RWPE1 (cell line): ENCODE measurements at regions not wholly inside any gene's neighbourhood (a gene's known extent, or its start where the extent isn't known, plus 50 kb on each side); places are given as distances from the start of the nearest gene placed in this dataset.

Experiments used
- CTCF ChIA-PET: fragments of 350-600 bp; sonication (Branson Sonifier 250); formaldehyde crosslinking; extraction: SDS; loops from one replicate; lab custom pipeline; 2021; lab: Yijun Ruan, JAX
- POLR2A ChIA-PET: fragments of 400-600 bp; formaldehyde crosslinking; extraction: SDS; loops from one replicate; lab custom pipeline; 2020; ENCODE audit warnings: antibody characterized with exemption; ENCODE audit not compliant: low non-redundant PET; lab: Yijun Ruan, JAX
- DNase-seq: peaks from one replicate; pipeline ENCODE4 v3.0.0; 2012; ENCODE audit warnings: low spot score
- H3K27ac ChIP-seq: fragments of 450-650 bp; 2 replicates; pipeline ENCODE4 v1.5.1; 2017
- CTCF ChIP-seq: fragments of 450-650 bp; conservative IDR thresholded peaks from 2 replicates; pipeline ENCODE4 v1.5.1; 2017; ENCODE audit warnings: low read depth, mild to moderate bottlenecking

DNA sequence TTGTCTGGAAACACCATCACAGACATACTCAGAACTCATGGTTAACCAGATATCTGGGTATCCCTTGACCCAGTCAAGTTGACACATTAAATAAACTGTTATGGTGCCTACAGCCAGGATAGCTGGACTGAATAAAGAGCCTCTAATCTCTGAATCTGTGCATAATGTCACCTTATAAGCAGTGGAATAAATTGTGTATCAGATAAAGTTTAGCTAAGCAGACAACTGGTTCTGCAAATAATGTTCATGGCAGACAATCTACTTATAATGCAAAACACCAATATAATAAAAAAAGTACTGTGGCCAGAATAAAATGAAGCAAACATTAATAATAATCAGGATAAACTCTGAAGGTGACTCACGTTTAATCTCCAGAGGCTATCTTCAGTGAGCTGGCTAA, 628.5 kb upstream of the FAT3 start:
- no peak overlapping the region for H3K27ac ChIP-seq
- TF ChIP-seq CTCF = no peak
- ChIA-PET CTCF (no interaction called here), POLR2A (no interaction called here)
- DNase-seq = no peak

- no peak for DNase-seq
- ChIA-PET CTCF (no interaction called here), POLR2A (no interaction called here)
- no peak for TF ChIP-seq CTCF
- no peak overlapping the region for H3K27ac ChIP-seq
These were observed 633.6 kb upstream of the FAT3 start for GRCh38 chr11:91591021-91591420.

GRCh38 chr11:91587131-91587530, 637.5 kb upstream of the FAT3 start:
- no peak overlapping the region for H3K27ac ChIP-seq
- POLR2A ChIA-PET = no interaction called here
- TF ChIP-seq CTCF = no peak
- CTCF ChIA-PET = no interaction called here
- DNase-seq = no peak

- no peak overlapping the region for H3K27ac ChIP-seq
- CTCF ChIA-PET = no interaction called here
- POLR2A ChIA-PET = no interaction called here
- no peak for TF ChIP-seq CTCF
- DNase-seq = no peak
These were observed 639.4 kb upstream of the FAT3 start for GRCh38 chr11:91585035-91585801.

DNA sequence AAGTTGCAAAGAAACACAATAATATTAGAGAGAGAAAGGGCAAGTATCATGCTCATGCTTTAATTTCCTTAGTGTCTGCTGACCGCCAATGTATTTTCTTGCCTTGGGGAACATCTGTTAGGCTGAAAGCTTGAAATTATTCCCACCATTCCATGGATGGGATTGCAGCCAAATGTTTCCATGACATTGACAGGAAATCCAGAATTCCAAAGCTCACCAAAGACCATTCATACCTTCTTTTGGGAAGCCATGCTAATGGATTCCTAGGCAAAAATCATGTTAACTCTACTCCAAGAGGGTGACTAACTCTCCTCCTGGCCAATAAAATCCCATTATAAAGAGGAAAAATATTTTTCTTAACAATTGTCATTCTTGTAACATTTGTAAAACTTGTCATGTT, 661.4 kb upstream of the FAT3 start:
- ChIA-PET CTCF (no interaction called here), POLR2A (no interaction called here)
- no peak for DNase-seq
- no peak for TF ChIP-seq CTCF
- no peak overlapping the region for H3K27ac ChIP-seq

DNA sequence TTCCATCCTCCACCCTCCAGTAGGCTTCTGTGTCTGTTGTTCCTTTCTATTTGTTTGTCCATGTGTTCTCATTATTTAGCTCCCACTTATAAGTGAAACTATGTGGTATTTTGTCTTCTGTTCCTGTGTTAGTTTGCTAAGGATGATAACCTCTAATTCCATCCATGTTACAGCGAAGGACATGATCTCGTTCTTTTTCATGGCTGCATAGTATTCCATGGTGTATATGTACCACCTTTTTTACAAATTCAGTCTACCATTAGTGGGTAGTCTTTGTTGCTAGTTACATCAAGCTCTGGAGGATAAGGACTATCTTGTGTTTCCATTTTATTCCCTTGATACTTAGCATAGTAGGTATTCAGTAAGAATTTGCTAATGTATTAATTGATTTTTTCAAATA, 664.2 kb upstream of the FAT3 start:
- DNase-seq = no peak
- TF ChIP-seq CTCF = no peak
- POLR2A ChIA-PET = no interaction called here
- no peak overlapping the region for H3K27ac ChIP-seq
- CTCF ChIA-PET = no interaction called here
